SU-DHL-6 (cell line): ENCODE measurements at regions not wholly inside any gene's neighbourhood (a gene's known extent, or its start where the extent isn't known, plus 50 kb on each side); places are given as distances from the start of the nearest gene placed in this dataset.

Experiments used
- H2AFZ ChIP-seq: fragments of 200-600 bp; sonication (generic); 2 replicates; pipeline ENCODE4 v1.6.1; 2014; ENCODE audit warnings: low read depth, mild to moderate bottlenecking, moderate library complexity, mixed read lengths, antibody characterized with exemption, low read length; ENCODE audit not compliant: severe bottlenecking
- H3F3A ChIP-seq: fragments of 200-600 bp; shearing (Covaris generic); 2 replicates; pipeline ENCODE4 v1.6.0; 2016; ENCODE audit warnings: antibody characterized with exemption, mild to moderate bottlenecking; ENCODE audit not compliant: insufficient read depth
- H3K27ac ChIP-seq: fragments of 200-600 bp; sonication (generic); 2 replicates; pipeline ENCODE4 v1.5.1; 2016; ENCODE audit warnings: low read depth, mild to moderate bottlenecking, low read length, moderate library complexity, mixed read lengths
- H3K27me3 ChIP-seq: fragments of 200-600 bp; sonication (generic), shearing (Covaris generic); 2 replicates; pipeline ENCODE4 v1.6.0; 2014; ENCODE audit warnings: mild to moderate bottlenecking, low read length
- H3K36me3 ChIP-seq: fragments of 200-600 bp; sonication (generic); 2 replicates; pipeline ENCODE4 v1.6.1; 2014; ENCODE audit warnings: mild to moderate bottlenecking, low read length, mixed read lengths
- H3K4me2 ChIP-seq: fragments of 300-600, 200-600 bp; shearing (Covaris generic), sonication (generic); 2 replicates; pipeline ENCODE4 v1.6.0; 2014; ENCODE audit warnings: low read length, low read depth, mild to moderate bottlenecking; ENCODE audit not compliant: poor library complexity, severe bottlenecking
- H3K4me3 ChIP-seq: fragments of 200-600 bp; sonication (generic); 2 replicates; pipeline ENCODE4 v1.5.1; 2014; ENCODE audit warnings: antibody characterized with exemption, low read length, mild to moderate bottlenecking, mixed read lengths; ENCODE audit not compliant: insufficient read depth, poor library complexity, severe bottlenecking
- H3K79me2 ChIP-seq: fragments of 200-600 bp; sonication (generic); 2 replicates; pipeline ENCODE4 v1.6.1; 2014; ENCODE audit warnings: mild to moderate bottlenecking, low read length, moderate library complexity; ENCODE audit not compliant: insufficient read depth
- H3K9ac ChIP-seq: fragments of 200-600 bp; sonication (generic); 2 replicates; pipeline ENCODE4 v1.7.0; 2014; ENCODE audit warnings: mild to moderate bottlenecking, low read length
- H3K9me2 ChIP-seq: fragments of 200-600 bp; sonication (generic); replicated peaks from 2 replicates; pipeline ENCODE4 v1.6.1; 2014; ENCODE audit warnings: low read length; ENCODE audit not compliant: insufficient read depth
- H3K9me3 ChIP-seq: fragments of 200-600 bp; sonication (generic); 2 replicates; pipeline ENCODE4 v1.6.1; 2014; ENCODE audit warnings: low read length, mixed read lengths; ENCODE audit not compliant: insufficient read depth
- H4K20me1 ChIP-seq: fragments of 200-600 bp; sonication (generic); 2 replicates; pipeline ENCODE4 v1.6.1; 2014; ENCODE audit warnings: low read depth, mild to moderate bottlenecking, antibody characterized with exemption, low read length, moderate library complexity, mixed read lengths
- CTCF ChIP-seq: fragments of 200-600 bp; sonication (generic); IDR thresholded peaks from one replicate; pipeline ENCODE4 v1.5.1; 2017; ENCODE audit warnings: antibody characterized with exemption, mild to moderate bottlenecking, low read length, moderate library complexity; ENCODE audit not compliant: insufficient read depth, poor library complexity, severe bottlenecking
- EZH2phosphoT487 ChIP-seq: fragments of 200-600 bp; sonication (generic), shearing (Covaris generic); conservative IDR thresholded peaks from 2 replicates; pipeline ENCODE4 v1.6.1; 2018; ENCODE audit warnings: mild to moderate bottlenecking, antibody characterized with exemption, low read length, moderate library complexity, mixed read lengths

DNA sequence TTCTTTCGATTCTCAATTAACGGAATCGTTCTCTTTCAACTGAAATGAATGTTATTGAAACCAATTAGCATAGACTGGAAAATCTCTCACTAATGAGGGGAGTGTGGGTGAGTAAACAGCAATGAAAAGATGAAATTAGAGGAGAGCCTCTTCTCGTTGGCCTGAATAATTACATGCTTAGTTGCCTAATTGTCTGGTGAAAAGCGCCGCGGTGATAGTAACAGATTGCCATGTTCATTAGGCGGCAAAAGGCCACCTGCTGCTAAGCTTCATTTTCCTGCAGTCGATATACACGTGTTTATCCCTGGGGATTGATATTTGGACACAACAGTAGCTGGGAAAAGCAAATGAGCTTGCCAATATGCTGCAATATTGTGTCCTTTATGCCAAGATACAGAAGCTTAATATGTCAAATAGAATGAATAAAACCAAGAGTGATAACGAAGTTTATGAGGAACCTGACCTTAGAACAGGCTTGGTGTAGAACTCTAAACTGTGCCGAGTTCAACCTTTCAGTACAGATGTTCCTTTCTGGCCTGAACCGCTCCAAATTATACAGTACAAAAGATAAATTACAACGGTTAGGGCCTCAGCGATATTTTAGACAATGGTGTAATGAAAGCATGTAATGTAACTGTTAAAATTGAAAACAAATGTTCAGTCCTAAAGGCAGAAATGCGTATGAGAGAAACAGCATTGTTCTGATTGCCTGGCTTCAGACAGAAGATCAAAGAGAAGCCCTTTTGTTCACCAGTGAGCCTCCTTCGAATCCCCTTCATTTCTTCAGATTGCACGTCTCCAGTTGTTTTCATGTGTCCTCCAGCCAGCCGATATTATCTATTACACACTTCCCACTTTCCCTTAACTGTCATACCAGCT is 185.2 kb downstream of the SHOX2 start:
- TF ChIP-seq CTCF, result no peak
- H3K36me3 ChIP-seq, result no peaks in the 10 kb centered on the region
- no peaks in the 10 kb centered on the region for H3F3A ChIP-seq
- H4K20me1 ChIP-seq, result no peaks in the 10 kb centered on the region
- H3K27me3 ChIP-seq, result no peaks in the 10 kb centered on the region
- H3K9me2 ChIP-seq, result no peaks in the 10 kb centered on the region
- H3K4me3 ChIP-seq, result no peak overlapping the region
- H3K9ac ChIP-seq, result no peak overlapping the region
- H2AFZ ChIP-seq, result no peak overlapping the region
- H3K4me2 ChIP-seq, result no peak overlapping the region
- no peaks in the 10 kb centered on the region for H3K9me3 ChIP-seq
- no peaks in the 10 kb centered on the region for H3K79me2 ChIP-seq
- H3K27ac ChIP-seq, result no peak overlapping the region

GRCh38 chr3:157919319-157919887 is 186.8 kb downstream of the SHOX2 start:
- H3K9me3 ChIP-seq, result no peaks in the 10 kb centered on the region
- no peak overlapping the region for H2AFZ ChIP-seq
- H3K79me2 ChIP-seq, result no peaks in the 10 kb centered on the region
- H3K9ac ChIP-seq, result no peak overlapping the region
- no peaks in the 10 kb centered on the region for H3F3A ChIP-seq
- no peaks in the 10 kb centered on the region for H3K36me3 ChIP-seq
- no peak overlapping the region for H3K4me3 ChIP-seq
- H3K27me3 ChIP-seq, result no peaks in the 10 kb centered on the region
- no peak overlapping the region for H3K27ac ChIP-seq
- TF ChIP-seq EZH2phosphoT487 (no peak), CTCF (no peak)
- H3K4me2 ChIP-seq, result no peak overlapping the region
- no peaks in the 10 kb centered on the region for H4K20me1 ChIP-seq
- H3K9me2 ChIP-seq, result no peaks in the 10 kb centered on the region

- H3F3A ChIP-seq, result no peaks in the 10 kb centered on the region
- H3K9ac ChIP-seq, result no peak overlapping the region
- no peaks in the 10 kb centered on the region for H3K27me3 ChIP-seq
- H3K9me2 ChIP-seq, result no peaks in the 10 kb centered on the region
- no peak overlapping the region for H3K27ac ChIP-seq
- H3K4me2 ChIP-seq, result no peak overlapping the region
- no peaks in the 10 kb centered on the region for H3K79me2 ChIP-seq
- H2AFZ ChIP-seq, result no peak overlapping the region
- H3K9me3 ChIP-seq, result no peaks in the 10 kb centered on the region
- no peaks in the 10 kb centered on the region for H3K36me3 ChIP-seq
- TF ChIP-seq CTCF (no peak), EZH2phosphoT487 (no peak)
- no peaks in the 10 kb centered on the region for H4K20me1 ChIP-seq
- no peak overlapping the region for H3K4me3 ChIP-seq
Measured at GRCh38 chr3:157918402-157918801, 187.8 kb downstream of the SHOX2 start.
